Fibroblast of lung (primary cell): ENCODE measurements at regions not wholly inside any gene's neighbourhood (a gene's known extent, or its start where the extent isn't known, plus 50 kb on each side); places are given as distances from the start of the nearest gene placed in this dataset.

Experiments
- EZH2 ChIP-seq: IDR thresholded peaks from 2 replicates; pipeline ENCODE4 v1.5.1; 2012; ENCODE audit warnings: low read length, control low read depth, mild to moderate bottlenecking; ENCODE audit errors: missing control alignments
- TF ChIP-seq, protein P1 (sequence below), 2 donors: IDR thresholded peaks in 1 of 2; conservative IDR thresholded peaks in 1 of 2; 1 replicate in 1 of 2; 2 replicates in 1 of 2; pipeline ENCODE4 v1.5.1; 2011 to 2012; ENCODE audit warnings: low read length in 2 of 2, control low read depth in 1 of 2, inconsistent platforms in 1 of 2, low read depth in 1 of 2, mild to moderate bottlenecking in 1 of 2

- TF ChIP-seq, protein P1, sequence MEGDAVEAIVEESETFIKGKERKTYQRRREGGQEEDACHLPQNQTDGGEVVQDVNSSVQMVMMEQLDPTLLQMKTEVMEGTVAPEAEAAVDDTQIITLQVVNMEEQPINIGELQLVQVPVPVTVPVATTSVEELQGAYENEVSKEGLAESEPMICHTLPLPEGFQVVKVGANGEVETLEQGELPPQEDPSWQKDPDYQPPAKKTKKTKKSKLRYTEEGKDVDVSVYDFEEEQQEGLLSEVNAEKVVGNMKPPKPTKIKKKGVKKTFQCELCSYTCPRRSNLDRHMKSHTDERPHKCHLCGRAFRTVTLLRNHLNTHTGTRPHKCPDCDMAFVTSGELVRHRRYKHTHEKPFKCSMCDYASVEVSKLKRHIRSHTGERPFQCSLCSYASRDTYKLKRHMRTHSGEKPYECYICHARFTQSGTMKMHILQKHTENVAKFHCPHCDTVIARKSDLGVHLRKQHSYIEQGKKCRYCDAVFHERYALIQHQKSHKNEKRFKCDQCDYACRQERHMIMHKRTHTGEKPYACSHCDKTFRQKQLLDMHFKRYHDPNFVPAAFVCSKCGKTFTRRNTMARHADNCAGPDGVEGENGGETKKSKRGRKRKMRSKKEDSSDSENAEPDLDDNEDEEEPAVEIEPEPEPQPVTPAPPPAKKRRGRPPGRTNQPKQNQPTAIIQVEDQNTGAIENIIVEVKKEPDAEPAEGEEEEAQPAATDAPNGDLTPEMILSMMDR (conservative IDR thresholded peaks at IDR 0.05 in 1 of 2, IDR thresholded peaks at IDR 0.05 in 1 of 2; ENCODE audit: low read depth in 1 of 2, low read length in 2 of 2) = no peak
- no peak for TF ChIP-seq EZH2
These were observed 2350.4 kb upstream of the RAG2 start for GRCh38 chr11:38948392-38948791.
